NCI-H128 (cell line): ENCODE measurements at regions not wholly inside any gene's neighbourhood (a gene's known extent, or its start where the extent isn't known, plus 50 kb on each side); places are given as distances from the start of the nearest gene placed in this dataset.
"Not testable (repeated sequence)": the region's sequence is repeated elsewhere in the genome, so short reads cannot be mapped to it uniquely, and the experiment has no call there.

Experiments
- DNase-seq: peaks from one replicate; lab custom pipeline; 2025; ENCODE audit not compliant: unreplicated experiment; lab: John Stamatoyannopoulos, UW

GRCh38 chr20:25989686-25990085 is 293.0 kb upstream of the ZNF337 start:
- DNase-seq = not testable (repeated sequence)

GRCh38 chr20:25989196-25989595 is 292.5 kb upstream of the ZNF337 start:
- no peak for DNase-seq

GRCh38 chr20:25987928-25988560 is 291.4 kb upstream of the ZNF337 start:
- not testable (repeated sequence) for DNase-seq

GRCh38 chr20:25987073-25987927 is 290.6 kb upstream of the ZNF337 start:
- peak; percentile 39 for DNase-seq

GRCh38 chr20:25985597-25985996 is 288.9 kb upstream of the ZNF337 start:
- no peak for DNase-seq

GRCh38 chr20:25984933-25985332 is 288.3 kb upstream of the ZNF337 start:
- DNase-seq = no peak

- not testable (repeated sequence) for DNase-seq
These were observed 286.0 kb upstream of the ZNF337 start for GRCh38 chr20:25982701-25983100.

- not testable (repeated sequence) for DNase-seq
These were observed 282.0 kb upstream of the ZNF337 start for GRCh38 chr20:25978450-25979190.

- not testable (repeated sequence) for DNase-seq
These were observed 279.2 kb upstream of the ZNF337 start for GRCh38 chr20:25975816-25976215.

- DNase-seq = not testable (repeated sequence)
These were observed 268.6 kb upstream of the ZNF337 start for GRCh38 chr20:25965203-25965602.

GRCh38 chr20:25953876-25954275 is 257.2 kb upstream of the ZNF337 start:
- not testable (repeated sequence) for DNase-seq

- DNase-seq = not testable (repeated sequence)
These were observed 238.6 kb upstream of the ZNF337 start for GRCh38 chr20:25935230-25935629.

GRCh38 chr20:25932806-25933205 is 236.2 kb upstream of the ZNF337 start:
- not testable (repeated sequence) for DNase-seq

GRCh38 chr20:25932170-25932569 is 235.5 kb upstream of the ZNF337 start:
- not testable (repeated sequence) for DNase-seq

GRCh38 chr20:25902321-25902720 is 205.7 kb upstream of the ZNF337 start:
- DNase-seq = not testable (repeated sequence)

GRCh38 chr20:25898663-25899062 is 202.0 kb upstream of the ZNF337 start:
- DNase-seq = not testable (repeated sequence)

- not testable (repeated sequence) for DNase-seq
These were observed 182.4 kb upstream of the ZNF337 start for GRCh38 chr20:25879096-25879495.

- not testable (repeated sequence) for DNase-seq
These were observed 172.0 kb upstream of the ZNF337 start for GRCh38 chr20:25868650-25868979.

- no peak for DNase-seq
These were observed 171.4 kb upstream of the ZNF337 start for GRCh38 chr20:25867776-25868649.

- not testable (repeated sequence) for DNase-seq
These were observed 170.5 kb upstream of the ZNF337 start for GRCh38 chr20:25867015-25867775.
